AG09309 (cell line): ENCODE measurements at regions not wholly inside any gene's neighbourhood (a gene's known extent, or its start where the extent isn't known, plus 50 kb on each side); places are given as distances from the start of the nearest gene placed in this dataset.

ENCODE experiments used
- DNase-seq: peaks from one replicate; pipeline ENCODE4 v3.0.0-alpha.2; 2010; ENCODE audit warnings: low read depth
- H3K4me3 ChIP-seq: 2 replicates; pipeline ENCODE4 v1.5.1; 2011; ENCODE audit warnings: mild to moderate bottlenecking, low read depth, low read length, moderate library complexity; ENCODE audit not compliant: control insufficient read depth
- CTCF ChIP-seq: IDR thresholded peaks from 2 replicates; pipeline ENCODE4 v1.5.1; 2011; ENCODE audit warnings: mild to moderate bottlenecking, low read depth, low read length, inconsistent platforms; ENCODE audit not compliant: insufficient read depth, control insufficient read depth; ENCODE audit errors: missing control alignments

DNA sequence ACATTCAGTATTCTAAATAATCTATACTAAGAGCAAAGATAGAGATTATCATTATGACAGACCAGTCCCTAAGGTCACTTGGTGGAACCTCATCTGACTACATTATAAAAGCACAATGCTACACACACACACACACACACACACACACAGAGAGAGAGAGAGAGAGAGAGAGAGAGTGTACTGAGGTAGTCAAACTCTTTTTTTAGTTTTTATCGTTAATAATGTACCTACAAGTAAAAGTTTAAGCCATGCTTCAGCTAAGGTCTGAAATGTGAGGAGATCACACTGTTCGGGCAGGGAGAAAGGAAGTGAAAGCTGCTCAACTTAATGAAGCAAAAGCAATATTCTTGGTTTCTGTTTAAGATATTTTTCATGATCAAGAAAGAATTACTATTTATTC lies 75.8 kb upstream of the CCDC160 start:
- DNase-seq, result no peak
- no peak overlapping the region for H3K4me3 ChIP-seq
- no peak for TF ChIP-seq CTCF

DNA sequence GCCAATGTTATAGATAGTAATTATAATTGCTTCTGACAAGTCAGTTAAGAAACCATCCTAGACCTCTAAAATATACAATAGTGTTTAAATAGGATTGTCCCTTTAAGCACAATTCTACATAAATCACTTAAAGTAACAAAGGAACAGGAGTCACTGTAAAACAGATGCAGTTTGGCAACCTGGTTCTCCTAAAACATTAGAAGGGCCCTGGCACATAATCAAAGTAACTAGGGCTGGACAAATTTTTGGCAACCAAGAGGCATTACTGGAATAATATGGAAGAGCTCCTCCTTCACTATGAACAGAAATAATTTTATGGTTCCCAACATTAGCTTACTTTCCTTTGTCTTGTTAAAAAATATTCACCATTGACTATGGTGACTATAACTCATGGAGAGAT lies 75.0 kb upstream of the CCDC160 start:
- TF ChIP-seq CTCF, result no peak
- no peak overlapping the region for H3K4me3 ChIP-seq
- no peak for DNase-seq

GRCh38 chrX:134163836-134164235 lies 73.1 kb upstream of the CCDC160 start:
- no peak for DNase-seq
- no peak overlapping the region for H3K4me3 ChIP-seq
- TF ChIP-seq CTCF, result no peak

- DNase-seq, result no peak
- TF ChIP-seq CTCF, result no peak
These were observed 69.3 kb upstream of the CCDC160 start for GRCh38 chrX:134167591-134168203.

GRCh38 chrX:134171661-134172587 lies 65.1 kb upstream of the CCDC160 start:
- peak overlapping the region; percentile 28 for H3K4me3 ChIP-seq
- TF ChIP-seq CTCF, result no peak
- no peak for DNase-seq

More at GRCh38 chrX:134167591-134168203, 69.3 kb upstream of the CCDC160 start:
- H3K4me3 ChIP-seq, result no peak overlapping the region

- peak overlapping the region; percentile 28 for H3K4me3 ChIP-seq
- TF ChIP-seq CTCF, result no peak
- DNase-seq, result no peak
These were observed 64.3 kb upstream of the CCDC160 start for GRCh38 chrX:134172588-134173259.
